Chondrocyte (in vitro differentiated cells): ENCODE measurements at regions not wholly inside any gene's neighbourhood (a gene's known extent, or its start where the extent isn't known, plus 50 kb on each side); places are given as distances from the start of the nearest gene placed in this dataset.

Source experiments
- DNase-seq: peaks from one replicate; pipeline ENCODE4 v3.0.0; 2021; ENCODE audit warnings: mixed read lengths, low spot score
- H3K27ac Mint-ChIP-seq: one replicate; pipeline ENCODE4 v1.8.0; 2021; ENCODE audit warnings: mild to moderate bottlenecking, moderate library complexity, mixed read lengths; ENCODE audit not compliant: unreplicated experiment
- H3K27me3 Mint-ChIP-seq: 2 replicates; pipeline ENCODE4 v1.8.0; 2021; ENCODE audit warnings: low read depth, mixed read lengths
- H3K36me3 Mint-ChIP-seq: 2 replicates; pipeline ENCODE4 v1.8.0; 2021; ENCODE audit warnings: low read depth, mixed read lengths
- H3K4me1 Mint-ChIP-seq: 2 replicates; pipeline ENCODE4 v1.8.0; 2021; ENCODE audit warnings: low read depth, mild to moderate bottlenecking, mixed read lengths
- H3K4me3 Mint-ChIP-seq: one replicate; pipeline ENCODE4 v1.8.0; 2021; ENCODE audit warnings: mild to moderate bottlenecking, moderate library complexity, mixed read lengths; ENCODE audit not compliant: unreplicated experiment
- H3K9me3 Mint-ChIP-seq: 2 replicates; pipeline ENCODE4 v1.8.0; 2021; ENCODE audit warnings: low read depth, mixed read lengths
- CTCF ChIP-seq: fragments of 200-600 bp; sonication (generic); IDR thresholded peaks from 2 replicates; pipeline ENCODE4 v1.5.0; 2021; ENCODE audit warnings: antibody characterized with exemption, mild to moderate bottlenecking, moderate library complexity

- Mint-ChIP-seq H3K27me3 (no peaks in the 10 kb centered on the region), H3K36me3 (no peaks in the 10 kb centered on the region), H3K4me3 (no peak overlapping the region), H3K4me1 (peaks cover 35% of the 10 kb centered on the region), H3K27ac (no peak overlapping the region), H3K9me3 (no peaks in the 10 kb centered on the region)
- TF ChIP-seq CTCF: no peak
- peak; percentile 43 for DNase-seq
These were observed 135.6 kb upstream of the PTPN1 start for GRCh38 chr20:50374541-50375078.

- no peaks in the 10 kb centered on the region for H3K9me3 Mint-ChIP-seq
- no peak for DNase-seq
- no peak overlapping the region for H3K27ac Mint-ChIP-seq
- no peaks in the 10 kb centered on the region for H3K27me3 Mint-ChIP-seq
- H3K4me3 Mint-ChIP-seq: no peak overlapping the region
- H3K4me1 Mint-ChIP-seq: peaks cover 39% of the 10 kb centered on the region
- TF ChIP-seq CTCF: no peak
- H3K36me3 Mint-ChIP-seq: no peaks in the 10 kb centered on the region
These were observed 133.8 kb upstream of the PTPN1 start for GRCh38 chr20:50376179-50376887.

GRCh38 chr20:50376888-50377459 lies 133.2 kb upstream of the PTPN1 start:
- H3K27ac Mint-ChIP-seq: no peak overlapping the region
- TF ChIP-seq CTCF: no peak

GRCh38 chr20:50378170-50379000 lies 131.8 kb upstream of the PTPN1 start:
- no peak overlapping the region for H3K4me3 Mint-ChIP-seq
- no peaks in the 10 kb centered on the region for H3K27me3 Mint-ChIP-seq
- DNase-seq: no peak
- no peak for TF ChIP-seq CTCF
- no peaks in the 10 kb centered on the region for H3K36me3 Mint-ChIP-seq
- H3K9me3 Mint-ChIP-seq: no peaks in the 10 kb centered on the region
- no peak overlapping the region for H3K27ac Mint-ChIP-seq
- H3K4me1 Mint-ChIP-seq: peaks cover 28% of the 10 kb centered on the region

More at GRCh38 chr20:50376888-50377459, 133.2 kb upstream of the PTPN1 start:
- no peaks in the 10 kb centered on the region for H3K9me3 Mint-ChIP-seq
- no peak for DNase-seq
- H3K4me3 Mint-ChIP-seq: no peak overlapping the region
- peaks cover 35% of the 10 kb centered on the region for H3K4me1 Mint-ChIP-seq
- H3K27me3 Mint-ChIP-seq: no peaks in the 10 kb centered on the region
- H3K36me3 Mint-ChIP-seq: no peaks in the 10 kb centered on the region
